ENCODE measurements at regions not wholly inside any gene's neighbourhood (a gene's known extent, or its start where the extent isn't known, plus 50 kb on each side); places are given as distances from the start of the nearest gene placed in this dataset.

DNA sequence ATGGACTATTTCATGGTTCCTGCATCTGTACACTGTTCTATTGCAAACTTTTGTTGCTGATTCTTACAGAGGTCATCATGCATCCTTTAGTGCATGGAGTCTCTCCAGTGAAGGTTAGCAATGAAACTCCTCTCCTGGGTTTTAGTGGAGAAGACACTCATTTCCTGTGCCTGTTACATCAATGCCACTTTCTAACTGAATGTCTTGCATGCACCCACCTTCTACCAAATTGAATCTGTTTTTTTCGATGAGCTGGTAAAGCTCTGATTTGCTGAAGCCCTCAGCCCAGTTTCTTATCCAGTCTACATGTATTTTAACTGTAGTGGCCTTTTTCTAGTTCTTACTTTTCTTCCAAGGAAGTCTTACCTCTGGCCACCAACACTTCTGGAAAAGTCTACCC lies 591.8 kb upstream of the ADAMTS16 start:
- no peak for TF ChIP-seq CTCF (IDR thresholded peaks at IDR 0.05)
- no peak for TF ChIP-seq POLR2A (IDR thresholded peaks at IDR 0.05)

Measured in ovary (tissue), 3 donors.